Amniotic epithelial cell (primary cell): ENCODE measurements at regions not wholly inside any gene's neighbourhood (a gene's known extent, or its start where the extent isn't known, plus 50 kb on each side); places are given as distances from the start of the nearest gene placed in this dataset.
A peak's percentile ranks its signal among the peaks of the same experiment; 100 is the strongest.

ENCODE experiments used
- DNase-seq: peaks from one replicate; pipeline ENCODE4 v3.0.0-alpha.2; 2010; ENCODE audit warnings: low read depth

- no peak for DNase-seq
Measured at GRCh38 chr1:63200676-63201075, 121.7 kb upstream of the FOXD3 start.

- no peak for DNase-seq
Measured at GRCh38 chr1:63203641-63204040, 118.7 kb upstream of the FOXD3 start.

- DNase-seq: no peak
Measured at GRCh38 chr1:63205776-63206175, 116.6 kb upstream of the FOXD3 start.

- DNase-seq: no peak
Measured at GRCh38 chr1:63214553-63214952, 107.8 kb upstream of the FOXD3 start.

- no peak for DNase-seq
Measured at GRCh38 chr1:63223426-63223825, 98.9 kb upstream of the FOXD3 start.

- no peak for DNase-seq
Measured at GRCh38 chr1:63230722-63231121, 91.6 kb upstream of the FOXD3 start.

- DNase-seq: no peak
Measured at GRCh38 chr1:63238721-63239120, 83.6 kb upstream of the FOXD3 start.

- DNase-seq: no peak
Measured at GRCh38 chr1:63245186-63245585, 77.2 kb upstream of the FOXD3 start.

GRCh38 chr1:63248216-63248615 lies 74.2 kb upstream of the FOXD3 start:
- DNase-seq: no peak

- peak; percentile 27 for DNase-seq
Measured at GRCh38 chr1:63255153-63255552, 67.2 kb upstream of the FOXD3 start.

GRCh38 chr1:63261736-63262458 lies 60.5 kb upstream of the FOXD3 start:
- no peak for DNase-seq

- DNase-seq: no peak
Measured at GRCh38 chr1:63262459-63262770, 60.0 kb upstream of the FOXD3 start.

GRCh38 chr1:63264161-63264560 lies 58.2 kb upstream of the FOXD3 start:
- DNase-seq: no peak

- no peak for DNase-seq
Measured at GRCh38 chr1:63266857-63267256, 55.5 kb upstream of the FOXD3 start.

GRCh38 chr1:63268876-63269275 lies 53.5 kb upstream of the FOXD3 start:
- no peak for DNase-seq

- no peak for DNase-seq
Measured at GRCh38 chr1:63269571-63269970, 52.8 kb upstream of the FOXD3 start.
